Astrocyte (in vitro differentiated cells and primary cell): ENCODE measurements at regions not wholly inside any gene's neighbourhood (a gene's known extent, or its start where the extent isn't known, plus 50 kb on each side); places are given as distances from the start of the nearest gene placed in this dataset.

Experiments
- DNase-seq: peaks from one replicate; pipeline ENCODE4 v3.0.0-alpha.2; 2010; ENCODE audit warnings: low read depth
- FAIRE-seq: peaks from 2 replicates; lab custom pipeline; 2011; peaks lifted over from hg19 to GRCh38; lab: Jason Lieb, UNC
- H2AFZ ChIP-seq: 2 replicates; pipeline ENCODE4 v1.6.0; 2012; ENCODE audit warnings: low read depth, low read length, inconsistent platforms
- H3K27ac ChIP-seq: 2 replicates; pipeline ENCODE4 v1.5.1; 2011; ENCODE audit warnings: low read depth, low read length, inconsistent platforms
- H3K27me3 ChIP-seq: 2 replicates; pipeline ENCODE4 v1.6.0; 2011; ENCODE audit warnings: low read length, inconsistent platforms; ENCODE audit not compliant: insufficient read depth
- H3K36me3 ChIP-seq: 2 replicates; pipeline ENCODE4 v1.5.1; 2011; ENCODE audit warnings: low read length, inconsistent platforms; ENCODE audit not compliant: insufficient read depth
- H3K4me1 ChIP-seq: 2 replicates; pipeline ENCODE4 v1.5.1; 2011; ENCODE audit warnings: low read length, inconsistent platforms; ENCODE audit not compliant: insufficient read depth
- H3K4me2 ChIP-seq: 2 replicates; pipeline ENCODE4 v1.6.0; 2012; ENCODE audit warnings: low read length, inconsistent platforms
- H3K4me3 ChIP-seq: 2 replicates; pipeline ENCODE4 v1.5.1; 2011; ENCODE audit warnings: low read depth, mild to moderate bottlenecking, low read length, inconsistent platforms; ENCODE audit not compliant: insufficient read depth
- H3K79me2 ChIP-seq: 2 replicates; pipeline ENCODE4 v1.6.0; 2012; ENCODE audit warnings: mild to moderate bottlenecking, low read length, inconsistent platforms; ENCODE audit not compliant: insufficient read depth
- H3K9ac ChIP-seq: 2 replicates; pipeline ENCODE4 v1.6.0; 2012; ENCODE audit warnings: mild to moderate bottlenecking, low read length, inconsistent platforms
- H3K9me3 ChIP-seq: 2 replicates; pipeline ENCODE4 v1.5.1; 2012; ENCODE audit warnings: low read depth, mild to moderate bottlenecking, low read length, inconsistent platforms; ENCODE audit not compliant: insufficient read depth
- H4K20me1 ChIP-seq: 2 replicates; pipeline ENCODE4 v1.6.0; 2012; ENCODE audit warnings: low read length, inconsistent platforms; ENCODE audit not compliant: insufficient read depth
- H3K27ac Mint-ChIP-seq: one replicate; pipeline ENCODE4 v1.8.0; 2021; ENCODE audit warnings: mild to moderate bottlenecking, mixed read lengths; ENCODE audit not compliant: unreplicated experiment
- H3K27me3 Mint-ChIP-seq: one replicate; pipeline ENCODE4 v1.8.0; 2021; ENCODE audit warnings: low read depth, mixed read lengths; ENCODE audit not compliant: unreplicated experiment
- H3K36me3 Mint-ChIP-seq: one replicate; pipeline ENCODE4 v1.8.0; 2021; ENCODE audit warnings: low read depth, mixed read lengths; ENCODE audit not compliant: unreplicated experiment
- H3K4me1 Mint-ChIP-seq: one replicate; pipeline ENCODE4 v1.8.0; 2021; ENCODE audit warnings: low read depth, mixed read lengths; ENCODE audit not compliant: unreplicated experiment
- H3K4me3 Mint-ChIP-seq: one replicate; pipeline ENCODE4 v1.8.0; 2021; ENCODE audit warnings: mild to moderate bottlenecking, moderate library complexity, mixed read lengths; ENCODE audit not compliant: unreplicated experiment
- H3K9me3 Mint-ChIP-seq: one replicate; pipeline ENCODE4 v1.8.0; 2021; ENCODE audit warnings: mild to moderate bottlenecking, mixed read lengths; ENCODE audit not compliant: unreplicated experiment
- CTCF ChIP-seq: IDR thresholded peaks from 2 replicates; pipeline ENCODE4 v1.5.1; 2011; ENCODE audit warnings: low read depth, mild to moderate bottlenecking, inconsistent platforms, low read length, moderate library complexity; ENCODE audit not compliant: insufficient read depth
- EZH2 ChIP-seq: IDR thresholded peaks from 2 replicates; pipeline ENCODE4 v1.6.1; 2012; ENCODE audit warnings: mild to moderate bottlenecking, low read length, inconsistent platforms; ENCODE audit not compliant: insufficient read depth

- Histone ChIP-seq H3K4me3 (no peak overlapping the region), H2AFZ (no peak overlapping the region)
These were observed 87.4 kb upstream of the PKP2 start for GRCh38 chr12:32983968-32984367.

GRCh38 chr12:32983332-32983731, 86.8 kb upstream of the PKP2 start:
- Histone ChIP-seq H3K9ac (no peak overlapping the region), H4K20me1 (no peaks in the 10 kb centered on the region), H3K79me2 (no peaks in the 10 kb centered on the region), H3K4me2 (no peak overlapping the region), H3K4me3 (no peak overlapping the region), H3K36me3 (no peaks in the 10 kb centered on the region), H3K27me3 (no peaks in the 10 kb centered on the region), H3K9me3 (no peaks in the 10 kb centered on the region), H2AFZ (no peak overlapping the region), H3K4me1 (no peaks in the 10 kb centered on the region), H3K27ac (no peak overlapping the region)
- H3K27ac Mint-ChIP-seq, result no peak overlapping the region
- TF ChIP-seq CTCF (no peak), EZH2 (no peak)
- no peaks in the 10 kb centered on the region for H3K9me3 Mint-ChIP-seq
- H3K36me3 Mint-ChIP-seq, result no peaks in the 10 kb centered on the region
- DNase-seq, result no peak
- H3K4me1 Mint-ChIP-seq, result peaks cover 21% of the 10 kb centered on the region
- no peak overlapping the region for H3K4me3 Mint-ChIP-seq
- no peaks in the 10 kb centered on the region for H3K27me3 Mint-ChIP-seq
- no peak for FAIRE-seq

More at GRCh38 chr12:32983968-32984367, 87.4 kb upstream of the PKP2 start:
- Histone ChIP-seq H3K4me2 (no peak overlapping the region), H3K9me3 (no peaks in the 10 kb centered on the region), H3K27me3 (no peaks in the 10 kb centered on the region), H3K36me3 (no peaks in the 10 kb centered on the region), H3K27ac (no peak overlapping the region), H3K9ac (no peak overlapping the region), H3K4me1 (no peaks in the 10 kb centered on the region), H3K79me2 (no peaks in the 10 kb centered on the region), H4K20me1 (no peaks in the 10 kb centered on the region)
- Mint-ChIP-seq H3K36me3 (no peaks in the 10 kb centered on the region), H3K27ac (peak overlapping the region; percentile 28), H3K4me1 (peaks cover 28% of the 10 kb centered on the region), H3K27me3 (no peaks in the 10 kb centered on the region), H3K9me3 (no peaks in the 10 kb centered on the region), H3K4me3 (no peak overlapping the region)
- TF ChIP-seq CTCF, result no peak
- no peak for TF ChIP-seq EZH2
- FAIRE-seq (no peak), DNase-seq (no peak)

GRCh38 chr12:32981139-32981538, 84.6 kb upstream of the PKP2 start:
- no peaks in the 10 kb centered on the region for H3K79me2 ChIP-seq
- TF ChIP-seq EZH2 (no peak), CTCF (no peak)
- no peaks in the 10 kb centered on the region for H3K4me1 ChIP-seq
- no peak overlapping the region for H3K9ac ChIP-seq
- FAIRE-seq (no peak), DNase-seq (no peak)
- peaks cover 13% of the 10 kb centered on the region for H3K4me1 Mint-ChIP-seq
- H3K9me3 ChIP-seq, result no peaks in the 10 kb centered on the region
- no peaks in the 10 kb centered on the region for H3K36me3 ChIP-seq
- H3K27me3 Mint-ChIP-seq, result no peaks in the 10 kb centered on the region
- H2AFZ ChIP-seq, result no peak overlapping the region
- H3K27me3 ChIP-seq, result no peaks in the 10 kb centered on the region
- H3K27ac Mint-ChIP-seq, result no peak overlapping the region
- H4K20me1 ChIP-seq, result no peaks in the 10 kb centered on the region
- H3K4me3 ChIP-seq, result no peak overlapping the region
- no peak overlapping the region for H3K4me2 ChIP-seq
- H3K4me3 Mint-ChIP-seq, result no peak overlapping the region
- H3K36me3 Mint-ChIP-seq, result no peaks in the 10 kb centered on the region
- no peaks in the 10 kb centered on the region for H3K9me3 Mint-ChIP-seq
- H3K27ac ChIP-seq, result no peak overlapping the region
